ENCODE measurements at regions not wholly inside any gene's neighbourhood (a gene's known extent, or its start where the extent isn't known, plus 50 kb on each side); places are given as distances from the start of the nearest gene placed in this dataset.
"Not testable (repeated sequence)": the region's sequence is repeated elsewhere in the genome, so short reads cannot be mapped to it uniquely, and the experiment has no call there.

DNA sequence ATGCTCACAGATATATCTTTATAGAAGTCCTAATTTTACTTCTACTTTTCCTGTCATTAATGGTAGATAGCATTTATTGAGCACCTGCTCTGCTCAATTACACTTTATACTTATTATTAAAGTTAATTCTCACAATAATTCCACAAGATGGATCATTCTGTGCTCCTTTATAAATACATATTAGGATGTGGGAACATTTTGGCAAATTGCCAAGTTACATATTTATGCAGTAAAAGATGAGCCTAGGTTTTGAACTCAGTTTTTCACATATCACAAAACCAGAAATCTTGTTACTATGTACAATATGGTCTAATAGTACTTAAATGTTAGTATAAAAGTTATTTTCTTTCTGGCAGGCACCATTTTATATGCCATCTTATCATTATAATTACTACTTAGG is 895.0 kb upstream of the B3GALT2 start:
- DNase-seq (ENCODE audit: low spot score), result no peak
- intact Hi-C loops (cut with DNase I), result no loop called here

DNA sequence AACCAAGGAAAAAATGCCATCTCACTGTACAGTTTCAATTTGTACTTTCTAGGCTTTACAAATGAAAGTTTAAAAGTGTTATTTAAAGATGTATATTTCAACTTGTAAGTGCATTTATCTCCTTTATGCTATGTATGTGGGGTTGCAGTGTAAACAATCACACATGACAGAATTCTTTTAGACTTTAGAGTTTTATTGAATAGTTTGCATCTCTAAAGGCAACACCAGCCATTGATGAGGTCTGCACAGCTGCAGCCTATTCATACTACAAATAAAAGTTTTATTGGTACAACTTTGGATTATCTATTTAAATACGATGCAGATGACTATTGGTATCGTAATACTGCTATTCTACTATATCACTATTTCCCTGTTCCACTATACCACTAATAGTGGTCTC is 894.4 kb upstream of the B3GALT2 start:
- DNase-seq (ENCODE audit: low spot score), result no peak
- intact Hi-C loops (cut with DNase I), result no loop called here

DNA sequence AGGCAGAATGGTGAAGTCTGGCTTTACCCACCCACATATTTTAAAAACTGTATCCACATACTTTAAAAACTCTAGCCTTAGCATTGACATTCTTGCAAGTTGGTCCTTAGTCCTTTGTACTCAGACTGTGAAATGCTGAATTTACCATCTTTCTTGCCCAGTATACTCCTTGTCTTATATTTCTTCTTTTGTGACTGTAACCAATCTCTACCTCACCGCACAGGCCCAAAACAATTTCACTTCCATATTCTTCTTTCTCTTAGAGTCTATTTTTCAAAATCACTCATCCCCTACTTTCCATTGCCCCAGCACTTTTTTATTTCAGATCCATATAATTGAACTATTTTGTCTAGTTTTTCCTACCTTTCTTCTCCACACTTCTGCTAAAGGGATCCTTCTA is 892.4 kb upstream of the B3GALT2 start:
- DNase-seq (ENCODE audit: low spot score), result no peak
- intact Hi-C loops (cut with DNase I), result no loop called here

DNA sequence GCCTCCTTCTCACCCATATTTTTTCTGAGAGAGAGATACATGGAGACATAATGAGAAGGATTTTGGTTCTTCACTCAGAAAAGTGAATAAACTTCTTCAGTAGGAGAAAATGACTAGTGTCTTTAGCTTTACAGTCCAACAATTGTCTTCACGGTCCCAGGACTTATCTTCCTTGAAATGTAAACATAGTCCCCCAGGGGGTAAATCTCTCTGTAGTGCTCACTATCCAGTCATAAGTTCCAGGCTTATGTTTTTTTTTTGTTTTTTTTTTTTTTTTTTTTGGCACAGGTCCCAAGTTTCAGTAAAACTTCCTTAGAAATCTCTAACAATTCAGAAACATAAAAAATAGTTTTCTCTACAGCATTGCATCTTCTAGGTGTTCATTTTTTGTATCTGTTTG is 890.2 kb upstream of the B3GALT2 start:
- intact Hi-C loops (cut with DNase I), result no loop called here

DNA sequence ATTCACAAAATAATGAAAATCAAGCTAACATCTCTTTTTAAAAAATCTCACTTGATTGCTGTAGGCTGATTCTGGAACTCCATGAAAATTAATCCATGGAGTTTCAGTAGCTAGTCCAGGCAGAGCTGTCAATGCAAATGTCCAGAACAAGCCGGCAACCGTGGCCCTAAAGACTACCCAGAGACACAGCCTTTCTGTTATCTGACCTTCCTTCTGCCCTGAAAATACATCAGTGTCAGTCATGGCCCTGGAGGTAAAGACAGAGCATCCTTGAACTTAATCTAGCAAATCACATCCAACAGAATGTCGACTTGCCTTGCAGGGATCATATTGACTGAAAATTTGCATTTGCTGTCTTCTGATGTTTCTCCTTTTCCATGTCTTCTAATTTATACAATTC is 887.4 kb upstream of the B3GALT2 start:
- no peak for DNase-seq (ENCODE audit: low spot score)
- intact Hi-C loops (cut with DNase I), result no loop called here

More for the DNA sequence above, 890.2 kb upstream of the B3GALT2 start:
- no peak for DNase-seq (ENCODE audit: low spot score)

DNA sequence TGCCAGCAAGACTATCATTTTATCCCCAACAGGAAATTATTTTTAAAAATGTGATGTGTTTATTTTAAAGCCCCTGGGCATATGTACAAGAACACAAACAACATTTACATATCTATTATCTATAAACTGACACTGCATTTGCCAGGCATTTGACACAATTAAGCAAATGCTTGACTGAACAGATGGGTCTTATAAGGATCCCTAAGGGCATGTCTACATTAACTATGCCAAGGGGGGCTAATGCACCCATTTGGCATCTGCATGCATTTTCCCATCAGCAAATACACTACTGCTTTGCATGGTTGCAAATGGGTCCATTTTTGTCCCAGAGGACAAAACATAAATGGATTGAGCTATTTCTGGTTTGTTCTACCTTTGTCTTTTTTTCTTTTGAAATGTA is 884.8 kb upstream of the B3GALT2 start:
- no peak for DNase-seq (ENCODE audit: low spot score)
- intact Hi-C loops (cut with DNase I), result no loop called here

DNA sequence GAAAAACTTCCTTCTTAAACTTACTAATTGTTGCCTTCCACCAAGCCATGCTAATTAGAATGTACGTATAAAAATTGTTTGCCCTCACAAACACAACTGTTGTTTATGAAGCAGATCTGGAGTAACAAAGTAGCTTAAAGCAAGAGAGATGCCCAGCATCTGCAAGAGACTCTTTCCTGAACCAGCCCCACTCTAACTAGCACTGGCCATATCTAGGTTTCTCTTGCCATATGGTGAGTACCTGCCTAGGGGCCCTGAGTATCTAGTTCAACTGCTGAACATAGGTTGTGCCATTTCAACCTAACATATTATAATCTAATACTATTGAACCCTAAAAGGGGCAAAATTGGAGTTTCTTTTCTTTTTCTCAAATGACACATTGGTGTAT is 883.4 kb upstream of the B3GALT2 start:
- intact Hi-C loops (cut with DNase I), result no loop called here
- DNase-seq (ENCODE audit: low spot score), result no peak

DNA sequence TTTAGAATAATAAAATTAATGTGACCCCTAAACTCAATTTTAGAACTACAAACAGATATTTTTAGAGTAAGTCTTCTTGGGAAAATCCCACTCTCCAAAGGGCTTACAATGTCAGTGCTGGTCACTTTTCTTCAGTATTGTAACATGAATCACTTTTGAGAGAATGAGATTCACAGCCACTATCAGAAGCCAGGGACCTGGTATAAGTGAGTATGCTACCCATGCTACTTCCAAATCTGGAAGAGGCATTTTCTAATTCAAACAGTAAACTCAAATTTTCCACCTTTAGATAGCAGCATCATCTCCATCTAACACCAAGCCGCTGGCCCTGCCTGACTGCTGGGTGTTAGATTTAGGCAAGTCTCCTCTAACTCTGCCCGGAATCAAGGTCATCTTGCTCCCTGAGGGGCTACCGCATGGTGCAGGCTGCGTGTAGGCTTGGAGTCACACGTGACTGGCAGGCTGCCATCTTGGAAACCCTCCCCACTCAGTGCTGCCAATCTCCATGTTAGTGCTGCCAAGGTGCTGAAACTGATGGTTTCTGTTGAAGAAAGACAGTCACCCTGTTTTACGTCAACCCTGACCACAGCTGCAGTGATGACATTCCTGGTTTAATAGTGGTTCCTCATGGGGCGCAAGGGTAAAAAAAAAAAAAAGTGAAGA is 882.9 kb upstream of the B3GALT2 start:
- DNase-seq (ENCODE audit: low spot score), result peak; percentile 79
- intact Hi-C loops (cut with DNase I), result no loop called here

DNA sequence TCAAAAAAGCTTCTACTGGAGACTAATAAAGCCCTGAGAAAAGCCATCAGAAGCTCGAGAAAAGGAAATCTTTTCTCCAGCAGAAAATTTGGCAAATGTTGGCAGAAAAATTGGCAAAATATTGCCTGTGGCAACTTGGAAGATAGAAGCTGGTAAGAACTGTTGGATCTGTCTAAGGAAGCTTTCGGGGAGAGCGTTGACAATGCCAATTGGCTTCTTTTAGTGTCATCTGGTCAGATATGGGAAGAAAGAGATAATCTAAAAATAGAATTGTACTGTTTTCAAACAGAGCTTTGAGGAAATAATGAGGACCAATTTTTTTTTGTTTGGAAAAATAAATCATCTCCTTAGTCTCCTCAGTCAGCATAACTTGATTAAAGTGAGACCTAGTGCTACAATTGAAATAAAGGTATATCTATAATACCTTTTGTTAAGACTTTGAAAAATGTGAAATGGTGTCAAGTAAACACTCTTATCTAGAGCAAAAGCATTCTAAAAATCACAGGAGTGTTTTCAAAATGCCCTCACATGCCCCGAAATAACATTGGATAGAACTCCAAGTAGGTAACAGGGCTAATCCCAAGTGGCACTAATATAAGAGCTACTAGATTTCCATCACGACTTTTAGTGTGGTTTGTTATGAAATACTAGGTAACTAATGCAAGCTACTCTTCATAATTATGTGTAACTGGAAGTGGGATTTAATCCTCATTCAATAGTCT is 882.2 kb upstream of the B3GALT2 start:
- DNase-seq (ENCODE audit: low spot score), result no peak
- intact Hi-C loops (cut with DNase I), result no loop called here

DNA sequence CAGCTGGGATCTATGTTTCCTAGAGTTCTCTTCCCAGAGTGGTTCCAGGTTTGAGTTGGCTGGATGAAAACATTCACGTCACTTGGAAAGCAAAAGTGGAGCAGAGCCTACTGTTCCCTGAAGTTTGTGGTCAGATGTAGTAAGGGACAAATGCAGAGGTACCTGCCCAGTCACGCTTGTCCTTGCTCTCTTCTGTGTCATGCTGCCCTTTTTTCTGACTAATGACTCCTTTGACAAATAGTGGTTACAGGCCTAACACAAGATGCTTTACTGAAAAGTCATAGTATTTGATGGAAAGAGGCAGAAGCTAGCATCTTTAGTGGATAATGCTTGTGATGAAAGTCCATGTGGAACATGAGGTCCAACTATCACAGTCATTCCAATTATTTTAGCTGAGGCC is 881.4 kb upstream of the B3GALT2 start:
- no peak for DNase-seq (ENCODE audit: low spot score)
- intact Hi-C loops (cut with DNase I), result loop anchor here in 1 of 2 donors (2.0 kb wide), 1 partner anchor 69 kb away; no protein-coding TSS in a partner anchor

DNA sequence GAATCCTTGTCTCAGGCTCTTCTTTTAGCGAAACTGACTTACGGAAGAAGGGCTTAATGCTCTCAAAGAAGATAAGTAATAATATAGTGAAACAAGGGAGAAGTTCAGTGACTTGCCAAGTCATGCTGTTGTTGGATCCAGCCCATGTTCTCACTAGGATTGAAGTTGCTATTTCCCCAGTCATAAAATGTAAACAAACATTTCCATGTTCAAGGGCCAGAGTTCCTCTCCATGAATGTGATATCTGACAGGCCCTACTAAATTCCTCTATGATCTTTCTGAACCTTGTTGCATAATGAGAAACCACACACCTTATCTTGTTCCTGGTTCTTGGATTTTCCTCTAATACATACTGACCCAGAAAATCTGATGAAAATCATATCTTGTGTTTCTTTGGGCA is 876.5 kb upstream of the B3GALT2 start:
- no peak for DNase-seq (ENCODE audit: low spot score)
- intact Hi-C loops (cut with DNase I), result no loop called here

DNA sequence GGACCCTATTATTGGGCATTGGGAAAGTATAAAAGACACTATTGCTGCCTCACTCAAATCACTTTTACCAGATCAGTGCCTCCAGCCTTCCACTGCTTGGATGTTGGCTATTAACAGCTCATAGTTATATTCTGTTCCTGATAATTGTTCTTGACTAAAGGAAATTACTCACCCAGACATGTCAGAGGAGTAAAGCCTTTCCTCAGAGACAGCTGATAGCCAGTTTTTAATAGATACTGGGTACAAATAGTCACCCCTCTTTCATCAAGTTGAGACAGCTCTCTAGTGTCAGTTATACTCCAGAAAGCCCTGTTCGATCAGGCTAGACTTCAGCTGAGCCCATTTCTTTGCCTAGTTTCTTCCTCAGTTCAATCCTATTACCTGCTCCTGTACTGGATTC is 876.1 kb upstream of the B3GALT2 start:
- no peak for DNase-seq (ENCODE audit: low spot score)
- intact Hi-C loops (cut with DNase I), result no loop called here

DNA sequence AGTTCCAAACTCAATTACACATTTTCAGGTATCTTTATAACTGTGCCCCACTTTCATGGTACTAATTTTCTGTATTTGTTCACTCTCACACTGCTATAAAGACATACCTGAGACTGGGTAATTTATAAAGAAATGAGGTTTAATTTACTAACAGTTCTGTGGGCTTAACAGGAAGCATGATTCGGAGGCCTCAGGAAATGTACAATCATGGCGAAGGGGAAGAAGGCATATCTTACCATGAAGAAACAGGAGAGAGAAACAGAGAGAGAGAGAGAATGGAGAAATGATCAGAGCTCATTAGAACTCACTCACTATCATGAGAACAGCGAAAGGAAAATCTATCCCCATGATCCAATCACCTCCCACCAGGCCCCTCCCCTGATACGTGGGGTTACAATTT is 874.1 kb upstream of the B3GALT2 start:
- intact Hi-C loops (cut with DNase I), result no loop called here
- DNase-seq (ENCODE audit: low spot score), result no peak

DNA sequence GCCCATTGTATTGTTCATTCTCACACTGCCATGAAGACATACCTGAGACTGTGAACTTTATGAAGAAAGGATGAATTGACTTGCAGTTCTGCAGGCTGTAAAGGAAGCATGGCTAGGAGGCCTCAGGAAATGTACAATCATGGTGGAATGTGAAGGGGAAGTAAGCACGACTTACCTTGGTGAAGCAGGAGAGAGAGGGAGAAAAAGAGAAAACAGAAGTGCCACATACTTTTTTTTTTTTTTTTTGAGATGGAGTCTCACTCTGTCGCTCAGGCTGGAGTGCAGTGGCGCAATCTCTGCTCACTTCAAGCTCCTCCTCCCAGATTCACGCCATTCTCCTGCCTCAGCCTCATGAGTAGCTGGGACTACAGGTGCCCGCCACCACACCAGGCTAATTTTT is 871.9 kb upstream of the B3GALT2 start:
- intact Hi-C loops (cut with DNase I); DNase-seq (ENCODE audit: low spot score): not testable (repeated sequence)

DNA sequence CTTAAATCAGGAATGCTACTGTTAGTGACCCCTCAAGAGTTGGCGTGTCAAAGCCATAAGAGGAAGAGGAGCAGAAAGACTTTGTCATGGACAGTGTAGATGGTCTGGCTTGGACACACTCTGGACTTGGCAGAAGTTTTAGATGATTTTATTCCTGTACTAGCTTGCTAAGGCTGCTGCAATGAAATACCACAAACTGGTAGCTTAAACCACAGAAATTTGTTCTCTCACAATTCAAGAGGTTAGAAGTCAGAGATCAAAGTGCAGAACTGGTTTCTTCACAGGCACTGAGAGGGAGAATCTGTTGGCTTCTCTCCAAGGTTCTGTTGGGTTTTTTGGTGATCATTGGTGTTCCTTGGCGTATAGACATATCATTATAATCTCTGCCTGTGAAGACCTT is 869.8 kb upstream of the B3GALT2 start:
- DNase-seq (ENCODE audit: low spot score), result no peak
- intact Hi-C loops (cut with DNase I), result no loop called here

DNA sequence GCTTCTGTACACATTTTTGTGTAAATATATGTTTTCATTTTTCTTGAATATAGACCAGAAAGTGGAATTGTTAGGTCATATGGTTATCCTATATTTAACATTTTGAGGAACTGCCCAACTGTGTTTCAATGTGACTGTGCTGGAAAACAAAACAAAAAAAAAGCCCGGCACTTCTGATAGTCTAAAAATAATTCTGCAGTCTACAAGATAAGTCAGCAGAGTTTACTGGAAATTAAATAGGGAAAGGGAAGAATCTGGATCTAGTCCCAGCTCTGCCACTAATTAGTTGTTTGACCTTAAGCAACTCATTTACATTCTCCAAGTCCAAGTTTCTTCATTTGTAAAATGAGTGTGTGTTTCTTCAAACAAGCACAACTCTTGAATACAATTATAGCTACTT is 869.1 kb upstream of the B3GALT2 start:
- no peak for DNase-seq (ENCODE audit: low spot score)
- intact Hi-C loops (cut with DNase I), result no loop called here

DNA sequence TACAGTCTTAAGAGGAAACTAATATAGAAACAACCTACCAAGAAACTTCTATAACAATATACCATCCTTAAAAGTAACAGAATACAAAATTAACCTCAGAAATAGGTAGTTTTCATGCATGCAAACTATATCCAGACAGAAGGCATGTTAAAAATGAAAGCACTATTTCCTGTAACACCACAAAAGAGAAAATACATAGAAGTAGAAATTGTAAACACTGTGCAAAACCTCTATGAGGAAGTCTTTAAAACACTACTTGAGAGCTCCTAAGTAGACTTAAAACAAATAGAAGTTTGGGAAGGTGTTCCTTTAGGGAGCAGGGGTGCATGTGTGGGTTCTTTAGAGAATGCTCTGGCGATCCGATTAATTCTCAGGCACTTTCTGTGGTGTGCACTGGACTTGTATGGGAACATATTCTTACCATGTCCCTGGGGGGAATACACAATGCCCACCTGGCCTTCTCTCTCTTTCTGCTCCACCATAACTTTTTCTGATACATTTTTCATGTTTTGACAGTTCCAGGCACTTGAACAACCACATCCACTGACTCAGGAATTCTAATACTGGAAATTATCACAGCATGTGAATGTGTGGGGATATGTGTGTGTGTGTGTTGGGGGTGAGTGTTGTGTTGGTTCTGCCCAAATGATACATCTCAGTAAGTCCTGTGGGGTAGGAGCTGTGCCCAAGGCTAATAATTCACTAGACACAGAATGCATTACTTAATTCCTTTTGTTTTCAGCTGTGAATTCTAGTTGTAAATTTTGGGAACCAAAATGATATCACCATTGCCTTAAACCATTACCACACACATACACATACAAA is 866.3 kb upstream of the B3GALT2 start:
- DNase-seq (ENCODE audit: low spot score), result no peak
- intact Hi-C loops (cut with DNase I), result no loop called here

DNA sequence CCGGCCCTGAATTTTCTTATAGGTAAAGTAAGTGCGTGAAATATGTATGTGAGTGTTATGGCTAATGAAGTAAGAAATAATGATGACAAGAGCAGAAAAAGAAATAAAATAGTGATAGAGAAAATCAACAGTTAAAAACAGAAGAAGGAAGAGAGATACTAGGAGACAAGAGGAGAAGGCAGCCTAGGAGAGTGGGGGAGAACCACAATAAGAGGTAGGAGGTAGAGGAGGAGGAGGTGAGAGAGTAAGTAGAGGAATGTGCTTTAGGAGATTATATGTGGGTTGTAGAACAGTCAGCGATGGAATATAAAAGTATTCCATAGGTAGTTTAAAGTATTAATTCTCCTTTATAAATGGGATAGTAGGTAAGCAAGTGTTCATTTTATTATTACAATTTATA is 861.5 kb upstream of the B3GALT2 start:
- DNase-seq (ENCODE audit: low spot score), result no peak
- intact Hi-C loops (cut with DNase I), result no loop called here

DNA sequence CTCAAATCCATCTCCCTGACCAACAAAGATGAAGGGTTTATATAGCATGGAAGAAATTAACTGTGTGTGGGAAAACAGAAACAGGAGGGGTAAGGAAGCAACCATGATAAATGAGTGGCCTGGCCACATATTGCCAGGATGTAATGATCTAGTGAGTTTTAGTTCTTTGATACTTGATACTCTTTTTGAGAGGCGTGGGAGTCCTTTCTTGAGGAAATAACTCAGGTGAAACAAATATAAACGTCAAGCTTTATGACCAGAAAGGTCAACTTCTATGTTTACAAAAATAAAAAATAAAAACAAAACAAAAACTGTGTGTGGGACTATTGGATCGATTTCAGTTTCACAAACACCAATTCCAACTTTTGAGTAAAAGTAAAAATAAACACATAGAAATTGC is 860.8 kb upstream of the B3GALT2 start:
- intact Hi-C loops (cut with DNase I), result no loop called here
- DNase-seq (ENCODE audit: low spot score), result no peak

DNA sequence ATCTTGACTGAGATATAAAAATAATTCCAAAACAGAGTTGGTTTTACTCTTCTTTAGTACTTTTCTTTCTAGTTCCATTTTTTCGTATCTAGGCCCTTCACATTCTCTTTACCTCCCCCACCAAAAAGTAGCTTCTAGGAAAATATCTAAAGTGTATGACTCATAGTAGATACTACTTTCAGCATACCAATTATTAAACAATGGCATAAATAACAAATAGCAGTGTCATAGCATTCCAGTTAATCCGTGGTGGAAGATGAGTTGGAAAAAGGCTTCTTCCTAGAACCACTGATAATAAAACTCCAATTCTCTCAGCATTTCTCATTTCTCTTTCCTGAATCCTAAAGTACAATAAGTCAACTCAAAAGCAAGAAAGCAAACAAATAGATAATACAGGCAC is 859.0 kb upstream of the B3GALT2 start:
- DNase-seq (ENCODE audit: low spot score), result no peak
- intact Hi-C loops (cut with DNase I), result no loop called here

DNA sequence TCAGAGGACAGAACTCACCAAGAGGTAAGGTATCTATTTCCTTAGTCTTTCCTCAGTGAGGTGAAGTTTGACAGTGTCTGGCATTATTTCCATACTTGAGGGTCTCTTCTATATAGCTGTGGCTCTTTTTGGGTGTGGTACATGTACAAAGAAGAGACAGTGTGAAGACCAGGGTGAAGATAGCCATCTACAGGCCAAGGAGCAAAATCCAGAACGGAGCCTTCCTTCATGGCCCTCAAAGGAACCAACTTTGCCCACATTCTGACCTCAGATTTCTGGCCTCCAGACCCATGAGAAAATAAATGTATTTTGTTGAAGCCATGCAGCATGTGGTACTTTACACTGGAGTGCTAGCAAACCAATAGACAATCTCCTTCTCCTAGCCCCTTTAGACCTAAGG is 858.5 kb upstream of the B3GALT2 start:
- intact Hi-C loops (cut with DNase I), result no loop called here
- DNase-seq (ENCODE audit: low spot score), result no peak

Data from posterior vena cava (tissue), 2 donors.